GM19351 (cell line): ENCODE measurements at regions not wholly inside any gene's neighbourhood (a gene's known extent, or its start where the extent isn't known, plus 50 kb on each side); places are given as distances from the start of the nearest gene placed in this dataset.
A peak's percentile ranks its signal among the peaks of the same experiment; 100 is the strongest.

Source experiments
- ATAC-seq: cut with Tn5 transposase; IDR thresholded peaks from one replicate; pipeline ENCODE4 v1.9.1; 2021; ENCODE audit warnings: mild to moderate bottlenecking, moderate library complexity; ENCODE audit not compliant: unreplicated experiment

DNA sequence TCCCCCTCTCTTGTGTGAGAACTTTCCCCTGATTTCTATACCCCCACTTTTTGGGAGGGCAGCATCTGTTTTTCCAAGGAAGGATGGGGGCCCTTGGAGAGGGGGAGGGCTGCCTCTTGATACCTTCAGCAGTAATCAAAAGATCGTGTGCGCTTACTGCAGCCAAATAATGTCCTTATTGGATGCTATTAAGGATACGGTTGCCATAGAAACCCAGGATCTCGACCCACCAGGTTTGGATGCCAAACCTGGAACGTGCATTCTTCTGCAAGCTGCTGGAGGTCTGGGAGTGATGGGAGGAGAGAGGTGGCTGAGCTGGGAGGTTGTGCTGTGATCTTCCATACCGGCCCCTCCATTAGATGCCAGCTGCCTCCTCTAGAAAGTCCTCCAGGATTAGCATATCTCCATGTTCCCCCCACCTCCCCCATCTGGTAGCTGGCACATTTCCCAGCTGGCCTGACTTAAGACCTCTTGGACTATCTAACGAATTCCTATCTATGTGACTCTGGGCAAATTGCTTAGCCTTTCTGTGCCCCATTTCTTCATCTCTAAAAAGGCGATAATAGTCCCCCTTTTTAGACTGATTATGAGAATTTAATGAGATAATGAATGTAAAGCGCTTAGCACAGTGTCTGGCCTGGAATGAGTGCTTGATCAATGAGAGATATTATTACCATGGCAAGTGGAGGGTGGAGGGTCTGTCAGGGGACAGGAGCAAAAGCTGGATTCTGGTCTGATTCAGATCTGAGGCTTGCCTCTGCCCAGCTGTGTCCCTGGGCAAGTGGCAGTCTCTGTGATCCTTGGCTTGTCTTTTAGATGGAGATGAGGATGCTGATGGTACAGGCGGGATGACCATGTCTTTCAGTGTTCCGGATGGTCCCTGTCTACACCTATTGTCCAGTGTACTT is 78.5 kb upstream of the PCBD1 start:
- ATAC-seq, result no peak

DNA sequence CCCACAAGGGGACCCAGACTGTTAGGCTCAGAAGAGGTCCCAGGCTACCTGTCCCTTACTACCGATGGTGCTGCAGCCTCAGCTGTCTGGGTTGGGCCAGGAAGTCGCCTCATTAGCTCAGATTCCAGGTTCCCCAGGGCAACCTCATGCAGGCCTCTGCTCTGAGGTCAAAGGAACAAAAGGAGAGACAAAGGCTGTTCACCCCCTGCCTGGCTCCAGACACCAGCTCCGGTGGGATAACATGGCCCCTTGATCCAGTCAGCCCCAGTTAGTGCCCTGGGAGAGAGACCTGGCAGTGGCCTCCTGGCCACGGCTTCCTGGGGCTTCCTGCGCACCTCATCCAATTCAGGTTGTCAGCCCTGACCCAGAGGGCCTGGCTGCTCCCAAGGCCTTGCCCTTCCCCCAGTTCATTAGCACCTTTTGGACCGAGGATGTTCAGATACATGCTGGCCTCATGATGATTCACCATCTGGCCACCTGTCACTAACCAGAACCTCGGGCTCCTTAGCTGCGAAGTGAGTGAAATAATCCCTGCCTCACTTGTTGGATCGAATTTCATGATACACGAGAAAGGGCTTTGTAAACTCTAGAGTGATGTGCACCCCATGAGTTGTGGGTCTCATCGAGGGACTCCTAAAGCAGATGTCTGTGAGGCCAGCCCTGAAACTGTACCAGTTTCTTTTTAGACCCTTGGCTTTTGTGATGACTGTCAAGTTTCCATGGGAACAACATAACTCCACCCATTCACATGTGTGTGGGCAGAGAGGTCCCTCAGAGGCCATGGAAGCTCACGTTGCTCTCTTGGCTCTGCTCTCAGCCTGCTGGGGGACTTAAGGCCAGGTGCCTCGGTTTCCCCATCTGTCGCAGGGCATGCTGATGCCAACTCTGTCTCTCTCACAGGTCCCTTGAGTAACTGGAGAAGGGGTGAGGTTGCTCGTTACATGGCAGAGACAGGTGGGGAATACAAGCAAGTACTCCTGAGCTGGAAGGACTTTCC is 79.5 kb upstream of the PCBD1 start:
- peak; percentile 77 for ATAC-seq

DNA sequence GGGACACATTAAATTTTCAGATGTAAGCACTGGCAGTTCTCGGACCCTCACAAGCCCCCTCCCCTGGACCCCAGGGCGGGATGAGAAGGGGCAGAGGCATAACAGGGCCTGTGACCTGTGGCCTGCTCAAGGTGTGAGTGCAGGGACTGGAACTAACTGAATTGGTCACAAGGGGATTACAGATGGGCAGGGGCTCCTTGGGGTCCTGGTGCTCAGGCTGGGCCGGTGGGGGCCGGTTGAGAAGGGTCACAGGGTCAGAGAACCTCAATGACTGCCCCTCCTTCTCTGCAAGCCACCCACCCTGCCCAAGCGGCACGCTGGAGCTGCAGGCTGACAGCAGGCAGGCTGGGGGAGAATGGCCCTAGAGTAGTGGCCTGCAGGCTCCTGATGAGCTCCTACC is 80.8 kb upstream of the PCBD1 start:
- no peak for ATAC-seq

DNA sequence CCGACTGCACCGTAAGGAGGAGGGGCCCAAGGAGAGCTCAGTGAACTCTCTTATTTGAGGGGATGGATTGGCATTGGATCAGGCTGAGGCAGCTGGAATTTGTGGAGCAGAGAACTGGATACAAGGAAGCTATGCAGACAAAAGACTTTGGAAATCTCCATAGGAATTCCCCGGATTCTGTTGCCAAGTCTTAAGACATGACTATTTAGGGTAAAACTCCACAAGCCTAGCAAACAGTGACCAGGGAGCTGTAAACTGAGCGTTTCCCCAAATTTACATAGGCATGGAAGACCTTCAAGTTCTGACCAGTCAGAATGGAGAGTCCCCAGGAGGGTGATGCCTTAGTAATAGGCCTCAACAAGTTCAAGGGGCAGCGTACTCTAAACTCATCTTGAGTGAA is 82.5 kb upstream of the PCBD1 start:
- no peak for ATAC-seq

DNA sequence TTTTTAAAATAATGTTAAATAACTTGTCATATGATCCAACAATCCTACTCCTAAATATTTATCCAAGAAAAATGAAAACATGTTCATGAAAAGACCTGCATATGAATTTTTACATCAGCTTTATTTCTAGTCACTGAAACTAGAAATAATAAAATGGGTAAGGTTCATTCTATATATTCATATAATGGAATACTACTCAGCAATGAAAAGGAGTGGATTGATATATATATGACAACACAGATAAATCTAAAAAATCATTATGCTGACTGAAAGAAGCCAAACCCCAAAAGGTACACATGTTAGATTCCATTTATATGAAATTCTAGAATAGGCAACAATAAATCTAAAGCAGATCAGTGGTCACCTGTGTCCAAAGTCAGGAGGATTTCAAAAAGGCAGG is 84.9 kb upstream of the PCBD1 start:
- no peak for ATAC-seq

DNA sequence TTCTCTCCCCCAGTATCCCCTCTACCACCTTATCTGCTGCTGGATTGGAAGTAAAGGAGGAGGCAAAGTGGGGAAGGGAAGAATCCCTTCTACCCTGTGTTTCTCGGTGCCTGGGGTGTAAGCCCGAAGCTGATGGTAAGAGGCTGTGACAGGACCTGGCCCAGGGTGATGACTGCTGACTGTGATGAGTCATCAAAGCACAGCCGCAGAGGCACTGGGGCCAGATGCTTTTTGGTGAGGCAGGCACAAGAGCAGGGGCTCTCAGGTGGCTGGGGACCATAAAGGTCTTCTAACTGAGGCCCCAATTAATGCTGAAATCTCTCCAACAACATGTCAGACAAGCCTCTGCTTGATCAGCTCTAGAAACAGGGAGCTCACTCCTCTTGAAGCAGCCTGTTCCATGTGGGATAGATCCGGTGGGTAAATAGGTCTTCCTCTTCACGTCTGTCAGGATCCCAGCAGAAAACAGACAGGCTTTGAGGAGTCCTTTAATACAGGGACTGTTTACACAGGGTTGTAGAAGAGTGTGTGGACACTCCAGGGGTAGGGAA is 86.1 kb upstream of the PCBD1 start:
- ATAC-seq, result no peak

DNA sequence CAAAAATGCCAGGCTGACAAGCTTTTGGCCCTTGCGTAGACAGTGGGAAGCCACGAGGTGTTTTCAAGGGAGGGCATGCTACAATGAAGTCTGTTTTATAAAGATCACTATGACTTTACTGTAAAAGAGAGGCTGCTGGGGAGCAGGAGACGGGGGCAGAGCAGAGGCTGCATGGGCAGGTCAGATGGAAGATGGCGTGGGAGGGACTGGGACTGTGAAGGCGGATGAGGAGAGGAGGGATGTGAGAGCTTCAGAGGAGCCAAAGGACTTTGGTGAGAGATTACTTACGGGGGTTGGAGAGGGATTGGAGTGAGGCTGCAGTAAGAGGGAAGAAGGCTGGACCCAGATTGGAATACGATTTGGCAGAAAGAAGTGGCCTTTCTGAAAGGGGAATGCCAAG is 86.6 kb upstream of the PCBD1 start:
- no peak for ATAC-seq

DNA sequence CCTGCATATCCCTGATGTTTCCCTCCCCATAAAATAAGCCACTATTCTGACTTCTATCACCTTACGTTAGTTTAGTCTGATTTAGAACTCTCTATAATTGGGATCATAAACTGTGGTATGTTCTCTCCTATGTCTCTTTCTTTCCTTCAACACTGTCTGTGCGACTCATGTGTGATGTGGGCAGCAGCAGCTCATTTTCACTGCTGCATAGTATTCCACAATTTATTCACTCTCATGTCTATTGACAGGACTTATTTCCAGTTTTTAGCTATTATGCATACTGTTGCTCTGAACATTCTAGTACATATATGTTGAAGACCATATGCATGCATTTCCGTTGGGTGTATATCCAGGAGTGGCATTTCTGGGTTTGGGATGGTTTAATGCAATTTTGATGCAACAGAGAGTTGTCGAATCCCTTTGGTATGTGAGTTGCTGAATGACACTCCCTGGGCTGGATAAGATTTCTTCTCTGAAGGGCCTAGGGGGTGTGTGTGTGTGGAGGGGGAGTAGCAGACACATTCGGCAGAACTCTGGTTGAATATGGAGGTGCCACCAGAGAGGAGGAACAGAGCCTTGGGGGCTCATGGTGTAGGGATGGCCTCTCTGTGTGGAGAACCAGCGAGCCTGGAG is 87.8 kb upstream of the PCBD1 start:
- ATAC-seq, result no peak

DNA sequence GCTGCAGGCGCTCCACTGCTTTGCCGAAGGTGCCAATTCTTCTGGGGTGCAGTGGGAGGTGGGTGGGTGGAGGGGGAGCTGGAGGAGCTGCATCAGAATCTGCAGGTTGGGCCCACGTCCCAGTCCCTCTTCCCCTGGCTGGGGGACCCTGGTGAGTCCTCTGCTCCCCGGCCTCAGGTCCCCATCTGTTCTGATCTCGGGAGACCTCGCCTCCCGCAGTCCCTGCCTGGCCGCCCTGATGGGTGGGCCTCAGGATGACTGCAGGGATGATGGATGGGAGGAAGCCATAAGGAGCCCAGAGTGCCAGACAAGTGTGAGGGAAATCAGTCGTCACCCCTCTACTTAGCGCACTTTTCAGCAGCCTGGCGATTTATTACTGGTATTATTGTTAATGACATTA is 89.3 kb upstream of the PCBD1 start:
- no peak for ATAC-seq

DNA sequence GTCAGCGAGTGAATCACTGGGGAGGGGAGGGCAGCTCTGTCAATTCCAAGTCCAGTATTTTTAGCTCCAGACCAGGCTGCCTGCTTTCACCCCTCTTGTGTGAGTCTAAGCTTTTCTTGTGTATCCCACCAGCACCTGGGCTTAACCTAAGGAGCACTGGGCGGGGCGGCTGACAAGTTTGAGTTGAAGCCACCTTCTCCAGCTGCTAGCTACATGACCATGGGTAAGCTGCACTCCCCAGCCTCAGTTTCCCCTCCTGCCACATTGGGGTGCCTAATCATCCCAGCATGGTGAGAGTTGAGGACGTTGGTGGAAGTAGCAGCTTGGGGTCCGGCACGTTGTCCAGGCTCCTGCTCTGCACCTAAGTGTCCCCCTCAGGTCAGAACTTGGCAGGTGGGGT is 89.8 kb upstream of the PCBD1 start:
- ATAC-seq, result no peak

DNA sequence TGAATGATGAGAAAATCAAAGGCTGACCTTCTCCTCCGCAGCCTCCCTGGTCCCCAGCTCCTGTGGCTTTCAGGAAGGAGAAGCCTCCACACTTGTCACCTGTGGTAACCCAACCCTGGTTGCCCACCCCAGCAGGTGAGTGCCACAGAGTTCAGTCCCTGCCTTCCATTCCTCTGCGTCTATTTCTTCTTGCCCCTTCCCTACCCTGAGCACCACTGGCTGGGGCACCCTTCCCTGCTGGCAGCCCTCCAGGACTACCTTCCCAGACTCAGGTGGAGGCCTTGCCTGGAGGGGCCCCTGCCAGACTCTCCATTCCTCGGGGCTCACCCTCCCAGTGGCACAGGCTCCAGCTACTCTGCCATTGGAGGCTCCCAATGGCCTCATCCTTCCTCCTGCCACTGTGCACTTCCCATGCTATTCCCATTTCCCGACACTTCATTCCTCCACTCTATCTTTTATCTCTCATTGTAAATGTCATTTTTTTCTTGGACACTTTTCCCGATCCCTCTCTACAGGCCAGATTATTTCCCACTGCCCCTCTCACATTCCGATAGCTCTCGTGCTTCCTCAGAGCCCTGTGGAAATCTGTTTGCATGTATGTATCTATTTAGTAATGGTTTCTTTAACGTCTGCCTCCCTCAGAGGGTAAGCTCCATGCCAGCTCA is 90.6 kb upstream of the PCBD1 start:
- ATAC-seq, result no peak

DNA sequence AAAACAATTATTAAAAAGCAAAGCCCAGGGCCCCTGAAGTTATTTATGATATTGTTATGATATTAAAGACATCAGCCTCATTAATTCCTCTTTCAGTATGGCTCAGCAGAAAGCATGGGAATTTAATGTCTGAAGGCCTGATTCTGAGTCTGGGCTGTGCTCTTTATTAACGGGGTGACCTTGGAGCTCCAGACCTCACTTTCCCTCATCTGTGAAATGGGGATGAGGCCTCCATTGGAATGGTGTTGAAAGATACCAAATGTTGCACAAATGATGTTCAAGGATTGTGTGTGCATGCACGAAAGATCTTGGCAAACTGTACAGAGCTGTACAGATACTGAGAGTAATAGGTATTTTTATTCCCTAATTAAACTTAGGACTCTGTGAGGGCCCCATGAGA is 92.3 kb upstream of the PCBD1 start:
- no peak for ATAC-seq

DNA sequence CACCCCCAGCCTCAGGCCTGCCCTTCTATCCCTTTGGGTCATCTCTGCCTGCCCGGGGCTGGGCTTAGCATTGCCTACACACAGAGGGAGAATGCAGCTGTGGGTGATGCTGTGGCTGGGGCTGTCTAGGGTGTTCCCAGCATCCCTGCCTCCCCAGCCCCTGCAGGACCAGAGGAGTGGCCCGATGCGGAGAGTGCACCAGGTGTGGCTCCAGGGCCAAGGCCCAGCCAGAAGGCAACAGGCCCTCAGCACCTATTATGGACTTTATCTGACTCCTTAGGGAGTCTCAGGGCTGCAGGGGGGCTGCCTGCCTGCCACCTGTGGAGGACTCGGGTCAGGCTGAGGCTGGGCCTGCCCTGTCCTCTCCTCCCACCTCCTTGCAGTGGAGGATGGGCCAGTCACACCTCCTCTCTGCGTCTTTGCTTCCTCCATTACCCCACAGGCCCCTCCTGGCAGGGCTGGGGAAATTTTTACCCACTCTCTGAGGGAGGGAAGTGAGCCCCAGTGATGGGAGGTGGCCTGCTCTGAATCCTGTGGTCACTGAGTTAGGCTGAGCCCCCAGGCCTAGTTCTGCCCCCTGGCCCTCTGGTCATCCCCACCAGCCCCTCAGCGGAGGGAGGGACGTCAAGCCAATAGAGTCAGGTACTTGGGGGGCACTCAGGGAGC is 92.9 kb upstream of the PCBD1 start:
- ATAC-seq, result no peak

DNA sequence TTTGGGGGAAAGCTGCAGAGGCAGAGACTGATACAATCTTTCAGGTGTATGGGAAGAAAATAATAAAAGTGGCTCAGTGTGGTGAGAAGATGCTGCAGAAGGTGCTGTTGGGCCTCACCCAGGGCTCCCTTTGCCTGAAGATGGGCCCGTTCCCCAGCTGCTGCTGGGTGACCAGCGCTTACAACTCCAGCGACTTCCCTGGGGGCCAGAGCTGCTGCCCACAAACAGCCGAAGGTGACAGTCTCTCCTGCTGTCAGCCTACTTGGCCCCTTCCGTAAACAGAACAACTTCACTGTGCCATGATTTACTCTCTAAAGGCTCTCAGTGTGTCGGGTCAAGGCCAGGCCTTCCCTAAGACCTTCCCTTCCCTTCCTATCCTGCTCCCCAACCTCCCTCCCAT is 93.6 kb upstream of the PCBD1 start:
- no peak for ATAC-seq

DNA sequence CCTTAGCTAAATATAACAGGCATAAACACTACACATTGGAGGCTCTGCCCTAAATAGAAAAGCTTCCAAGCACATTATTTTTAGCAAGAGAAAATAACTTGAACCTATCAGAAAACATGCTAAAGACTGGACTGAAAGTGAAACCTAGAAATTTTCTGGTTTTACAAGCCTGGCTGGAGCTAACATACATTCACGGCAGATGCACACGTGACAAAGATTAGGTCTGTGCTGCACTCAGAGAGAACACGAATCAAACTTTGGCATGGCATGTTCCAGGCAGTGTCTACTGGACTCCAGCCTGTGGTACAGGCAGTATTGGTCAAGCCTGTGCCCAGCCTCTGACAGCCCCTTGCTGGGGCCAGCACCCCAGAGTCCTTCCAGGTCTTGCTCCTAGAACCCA is 94.1 kb upstream of the PCBD1 start:
- peak; percentile 68 for ATAC-seq

DNA sequence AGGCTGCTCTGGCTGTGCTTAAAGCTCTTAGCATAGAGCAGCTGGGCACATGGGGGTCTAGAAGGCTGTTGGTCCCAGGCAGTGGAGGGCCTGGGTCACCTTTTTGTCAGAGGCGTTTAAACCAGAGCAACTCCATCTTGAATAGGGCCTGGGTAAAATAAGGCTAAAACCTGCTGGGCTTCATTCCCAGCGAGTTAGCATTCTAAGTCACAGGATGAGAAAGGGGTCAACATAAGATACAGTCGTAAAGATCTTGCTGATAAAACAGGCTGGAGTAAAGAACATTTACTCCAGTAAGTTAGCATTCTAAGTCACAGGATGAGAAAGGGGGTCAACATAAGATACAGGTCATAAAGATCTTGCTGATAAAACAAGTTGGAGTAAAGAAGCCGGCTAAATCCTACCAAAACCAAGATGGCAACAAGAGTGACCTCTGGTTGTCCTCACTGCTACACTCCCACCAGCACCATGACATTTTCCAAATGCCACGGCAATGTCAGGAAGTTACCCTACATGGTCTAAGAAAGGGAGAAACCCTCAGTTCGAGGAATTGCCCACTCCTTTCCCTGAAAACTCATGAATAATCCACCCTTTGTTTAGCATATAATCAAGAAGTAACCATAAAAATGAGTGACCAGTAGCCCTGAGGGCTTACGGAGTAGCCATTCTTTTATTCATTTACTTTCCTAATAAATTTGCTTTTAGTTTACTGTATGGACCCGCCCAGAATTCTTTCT is 96.8 kb upstream of the PCBD1 start:
- ATAC-seq, result no peak

DNA sequence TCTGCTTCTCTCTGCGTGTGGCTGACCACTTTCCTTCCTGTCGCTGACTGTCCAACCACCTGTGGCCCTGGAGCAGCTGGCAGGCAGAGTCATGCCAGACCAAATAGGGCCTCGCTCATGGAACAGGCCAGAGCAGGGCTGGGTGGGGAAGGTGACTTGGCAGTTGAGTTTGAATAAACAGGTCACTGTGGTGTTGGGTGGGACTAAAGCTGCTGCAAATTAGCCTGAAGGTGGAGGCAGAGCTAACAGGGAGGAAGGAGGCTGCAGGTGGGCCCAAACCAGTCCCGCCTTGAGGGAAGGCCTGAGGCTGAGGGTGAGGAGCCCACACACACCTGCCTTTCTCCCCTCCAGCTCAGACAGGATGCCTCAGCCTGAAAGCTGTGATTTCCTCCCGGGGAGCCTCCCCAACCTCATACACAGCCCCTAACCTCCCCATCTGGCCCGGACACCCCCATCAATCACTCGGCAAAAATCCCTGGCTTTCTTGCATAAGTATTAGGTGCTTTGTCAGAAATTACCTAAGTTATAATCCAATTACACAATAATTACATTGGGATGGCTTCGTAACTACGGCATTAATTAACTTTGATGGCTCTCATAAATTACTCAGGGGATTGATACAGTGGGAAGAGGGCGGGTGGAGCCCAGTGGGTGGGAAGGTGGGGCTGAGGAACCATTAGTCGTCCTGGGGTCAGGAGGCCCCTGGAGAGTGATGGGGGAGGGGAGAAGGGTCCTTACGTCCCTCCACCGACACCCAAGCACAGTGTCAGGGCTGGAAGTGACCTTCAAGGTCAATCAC is 97.7 kb upstream of the PCBD1 start:
- no peak for ATAC-seq

DNA sequence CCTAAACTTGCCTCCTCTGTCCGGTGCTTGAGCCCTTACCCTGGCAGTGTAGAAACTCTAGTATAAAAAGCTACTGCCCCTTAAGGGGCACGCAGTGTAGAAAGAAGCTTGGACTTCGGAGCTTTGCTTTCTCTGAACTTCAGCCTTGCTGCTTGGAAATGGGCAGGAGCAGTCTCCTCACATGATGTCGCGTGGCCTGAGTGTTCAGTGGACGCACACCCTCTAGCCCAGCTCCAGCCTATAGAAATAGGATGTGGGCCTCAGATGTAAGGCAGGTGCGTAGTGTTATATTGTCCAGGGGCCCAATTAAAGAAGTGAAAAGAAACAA is 98.2 kb upstream of the PCBD1 start:
- no peak for ATAC-seq
